HG02981 (cell line): ENCODE measurements at regions not wholly inside any gene's neighbourhood (a gene's known extent, or its start where the extent isn't known, plus 50 kb on each side); places are given as distances from the start of the nearest gene placed in this dataset.
"Not testable (repeated sequence)": the region's sequence is repeated elsewhere in the genome, so short reads cannot be mapped to it uniquely, and the experiment has no call there.

Source experiments
- ATAC-seq: cut with Tn5 transposase; IDR thresholded peaks from one replicate; pipeline ENCODE4 v1.9.1; 2021; ENCODE audit warnings: mild to moderate bottlenecking, moderate library complexity; ENCODE audit not compliant: unreplicated experiment

- no peak for ATAC-seq
These were observed 218.7 kb downstream of the FOXD4L6 start for GRCh38 chr9:40909821-40910220.

- not testable (repeated sequence) for ATAC-seq
These were observed 219.4 kb downstream of the FOXD4L6 start for GRCh38 chr9:40909111-40909510.

GRCh38 chr9:40907657-40908624, 220.5 kb downstream of the FOXD4L6 start:
- no peak for ATAC-seq

- not testable (repeated sequence) for ATAC-seq
These were observed 221.6 kb downstream of the FOXD4L6 start for GRCh38 chr9:40906879-40907278.

- ATAC-seq, result not testable (repeated sequence)
These were observed 236.2 kb downstream of the FOXD4L6 start for GRCh38 chr9:40892315-40892714.

- ATAC-seq, result not testable (repeated sequence)
These were observed 242.6 kb downstream of the FOXD4L6 start for GRCh38 chr9:40885858-40886257.

- not testable (repeated sequence) for ATAC-seq
These were observed 243.5 kb downstream of the FOXD4L6 start for GRCh38 chr9:40884902-40885490.

- ATAC-seq, result no peak
These were observed 244.2 kb downstream of the FOXD4L6 start for GRCh38 chr9:40884072-40884901.

GRCh38 chr9:40883423-40884071, 244.9 kb downstream of the FOXD4L6 start:
- not testable (repeated sequence) for ATAC-seq

GRCh38 chr9:40873753-40874295, 254.7 kb downstream of the FOXD4L6 start:
- not testable (repeated sequence) for ATAC-seq

- ATAC-seq, result not testable (repeated sequence)
These were observed 260.0 kb downstream of the FOXD4L6 start for GRCh38 chr9:40868437-40868836.
